Posterior vena cava (tissue), 2 donors: ENCODE measurements at regions not wholly inside any gene's neighbourhood (a gene's known extent, or its start where the extent isn't known, plus 50 kb on each side); places are given as distances from the start of the nearest gene placed in this dataset.

Experiments used
- DNase-seq: peaks from one replicate; pipeline ENCODE4 v3.0.0-alpha.2; 2020; ENCODE audit warnings: low spot score
- intact Hi-C, 2 donors: fragments of 100-400 bp; cut with DNase I; formaldehyde crosslinking; loops; one replicate each; pipeline versions ENCODE4 v1.14.1 to v1.14.2; 2022 to 2023
- donor health status: DM: yes; HTN: yes; CAD: no.
- donor health status: DM: yes; HTN: yes; CAD: no.

DNA sequence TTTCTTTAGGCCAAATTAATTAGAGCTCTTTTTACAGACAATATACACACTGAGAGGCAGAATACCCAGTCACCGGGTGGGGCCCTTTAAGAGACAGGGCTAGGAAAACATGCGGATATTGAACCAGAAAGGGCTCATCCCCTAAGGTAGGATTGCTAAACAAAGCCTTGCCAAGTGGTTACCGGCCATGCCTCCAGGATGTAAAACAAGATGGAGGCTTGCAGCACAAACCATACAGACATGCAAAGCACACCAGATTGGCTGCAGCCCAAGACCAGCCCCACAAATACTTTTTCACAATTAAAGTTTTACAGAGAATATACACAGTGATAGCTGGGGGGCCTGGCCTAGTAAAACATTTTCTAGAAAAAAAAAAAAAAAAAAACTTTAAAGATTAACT, 210.0 kb downstream of the KLHL4 start:
- no peak for DNase-seq
- intact Hi-C loops: no loop called here

DNA sequence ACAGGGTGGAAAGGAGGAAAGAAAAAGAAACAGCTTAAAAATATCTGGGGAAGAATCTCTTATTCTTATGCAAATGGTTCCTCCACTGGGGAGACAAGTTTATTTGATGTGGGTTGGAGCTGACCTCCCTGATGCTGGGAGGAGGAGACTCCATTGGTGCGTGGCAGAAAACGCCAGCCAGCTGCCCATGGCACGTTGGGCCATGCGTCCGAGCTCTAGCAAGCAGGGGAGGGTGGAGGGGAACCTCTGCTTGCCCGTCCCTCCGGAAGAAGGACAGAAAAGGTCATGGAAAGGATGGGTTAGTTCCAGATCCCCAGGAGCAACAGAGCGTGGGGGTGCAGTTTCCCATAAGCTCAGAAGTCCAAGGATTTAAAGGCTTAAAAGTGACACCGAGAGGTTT, 210.4 kb downstream of the KLHL4 start:
- no peak for DNase-seq
- intact Hi-C loops: no loop called here

DNA sequence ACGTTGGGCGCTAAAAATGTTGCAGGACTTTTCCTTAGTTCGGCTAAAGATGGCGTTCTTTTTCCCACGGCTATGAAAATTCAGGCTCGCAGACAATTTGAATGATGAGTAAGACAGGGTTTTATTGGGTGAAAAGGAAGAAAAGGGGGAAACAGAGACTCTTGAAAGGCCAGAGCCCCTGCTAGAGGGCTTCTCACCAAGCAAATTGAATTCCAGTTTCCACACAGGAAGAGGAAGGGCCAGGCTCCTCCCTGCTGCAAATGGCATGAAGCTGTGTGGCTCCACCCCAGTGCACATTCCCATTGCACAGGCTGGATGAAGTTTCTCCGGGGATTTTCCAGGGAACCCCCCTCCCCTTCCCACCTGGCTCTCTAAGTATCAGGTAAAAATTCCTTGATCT, 210.9 kb downstream of the KLHL4 start:
- DNase-seq: no peak
- intact Hi-C loops: no loop called here

- no peak for DNase-seq
- intact Hi-C loops: no loop called here
These were observed 214.5 kb downstream of the KLHL4 start for GRCh38 chrX:87732133-87732532.

GRCh38 chrX:87736576-87736975, 219.0 kb downstream of the KLHL4 start:
- intact Hi-C loops: no loop called here
- no peak for DNase-seq

DNA sequence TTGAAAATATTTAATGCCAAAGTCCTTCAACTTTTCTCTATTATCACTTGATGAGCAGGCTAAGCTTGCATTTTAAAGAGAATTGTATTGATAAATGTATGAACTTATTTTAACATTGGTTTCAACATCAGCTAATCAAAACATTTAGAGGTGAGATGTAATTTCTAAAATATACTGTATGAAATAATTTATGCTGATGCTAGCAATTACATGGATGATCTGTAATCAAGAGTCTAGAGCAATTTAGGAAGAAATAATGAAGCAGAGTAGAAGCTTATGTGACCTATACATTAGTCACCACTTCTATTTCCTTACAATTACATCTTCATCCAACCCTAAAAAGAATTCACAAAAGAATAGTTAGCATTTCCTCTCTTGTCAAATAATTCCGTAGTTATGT, 226.8 kb downstream of the KLHL4 start:
- DNase-seq: no peak
- intact Hi-C loops: no loop called here

DNA sequence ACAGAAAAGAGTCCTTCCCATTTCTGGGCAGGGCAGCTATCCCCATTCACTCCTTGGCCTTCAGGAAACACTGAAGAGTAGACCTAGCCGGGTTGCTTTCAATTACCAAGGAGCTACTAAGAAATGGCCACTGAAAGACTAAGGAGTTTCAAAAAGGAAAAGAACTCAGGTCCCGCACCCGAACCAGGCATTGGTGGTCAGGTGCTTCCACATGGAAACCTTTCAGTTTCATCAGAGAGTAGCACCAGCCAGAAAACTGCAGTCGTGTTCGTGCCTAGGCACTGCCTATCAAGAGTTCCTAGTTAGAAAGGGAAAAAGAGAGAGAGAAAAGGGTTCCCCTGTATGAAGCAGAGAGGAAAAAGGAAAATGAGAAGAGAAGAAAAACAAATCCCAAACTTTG, 237.9 kb downstream of the KLHL4 start:
- DNase-seq: no peak
- intact Hi-C loops: no loop called here

- DNase-seq: no peak
- intact Hi-C loops: no loop called here
These were observed 271.4 kb downstream of the KLHL4 start for GRCh38 chrX:87788976-87789375.

- no peak for DNase-seq
- intact Hi-C loops: no loop called here
These were observed 280.4 kb downstream of the KLHL4 start for GRCh38 chrX:87798039-87798438.

GRCh38 chrX:87805829-87806490, 288.4 kb downstream of the KLHL4 start:
- no peak for DNase-seq
- intact Hi-C loops: no loop called here

DNA sequence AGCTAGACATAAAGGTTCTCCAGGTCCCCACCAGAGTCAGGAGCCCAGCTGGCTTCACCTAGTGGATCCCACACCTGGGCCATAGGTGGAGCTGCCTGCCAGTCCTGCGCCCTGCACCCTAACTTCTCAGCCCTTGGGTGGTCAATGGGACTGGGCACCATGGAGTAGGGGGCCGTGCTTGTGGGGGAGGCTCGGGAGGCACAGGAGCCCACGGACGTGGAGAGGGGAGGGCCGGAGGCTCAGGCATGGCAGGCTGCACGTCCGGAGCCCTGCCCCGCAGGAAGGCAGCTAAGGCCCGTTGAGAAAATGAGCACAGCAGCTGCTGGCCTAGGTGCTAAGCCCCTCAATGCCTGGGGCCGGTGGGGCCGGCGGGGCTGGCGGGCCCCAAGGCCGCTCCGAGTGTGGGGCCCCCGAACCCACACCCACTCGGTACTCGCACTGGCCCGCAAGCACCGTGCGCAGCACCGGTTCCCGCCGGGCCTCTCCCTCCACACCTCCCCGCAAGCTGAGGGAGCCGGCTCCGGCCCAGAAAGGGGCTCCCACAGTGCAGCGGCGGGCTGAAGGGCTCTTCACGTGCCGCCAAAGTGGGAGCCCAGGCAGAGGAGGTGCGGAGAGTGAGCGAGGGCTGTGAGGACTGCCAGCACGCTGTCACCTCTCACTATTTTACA, 291.1 kb downstream of the KLHL4 start:
- DNase-seq: peak; percentile 72
- intact Hi-C loops: no loop called here

GRCh38 chrX:87813566-87813965, 296.0 kb downstream of the KLHL4 start:
- no peak for DNase-seq
- intact Hi-C loops: no loop called here

DNA sequence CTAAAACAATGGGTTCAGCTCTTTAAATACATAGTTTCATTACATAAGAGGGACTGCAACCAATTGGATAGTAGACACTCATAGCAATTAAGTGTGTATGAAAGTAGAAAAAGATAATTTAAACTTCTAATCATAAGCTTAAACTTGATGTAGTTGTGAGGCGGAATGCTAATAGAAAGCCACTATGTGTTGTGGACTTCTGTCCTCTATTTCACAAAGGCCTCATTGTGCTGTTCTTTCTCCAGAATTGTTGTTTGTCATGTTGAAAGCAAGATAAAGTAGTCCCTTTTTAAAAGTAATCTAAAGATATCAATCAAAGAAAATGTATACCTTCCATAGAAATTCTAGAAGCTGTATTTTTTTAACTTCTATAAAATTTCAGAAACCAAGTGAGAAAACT, 329.4 kb downstream of the KLHL4 start:
- intact Hi-C loops: no loop called here
- DNase-seq: no peak

- intact Hi-C loops: no loop called here
- no peak for DNase-seq
These were observed 355.8 kb downstream of the KLHL4 start for GRCh38 chrX:87873347-87873941.

DNA sequence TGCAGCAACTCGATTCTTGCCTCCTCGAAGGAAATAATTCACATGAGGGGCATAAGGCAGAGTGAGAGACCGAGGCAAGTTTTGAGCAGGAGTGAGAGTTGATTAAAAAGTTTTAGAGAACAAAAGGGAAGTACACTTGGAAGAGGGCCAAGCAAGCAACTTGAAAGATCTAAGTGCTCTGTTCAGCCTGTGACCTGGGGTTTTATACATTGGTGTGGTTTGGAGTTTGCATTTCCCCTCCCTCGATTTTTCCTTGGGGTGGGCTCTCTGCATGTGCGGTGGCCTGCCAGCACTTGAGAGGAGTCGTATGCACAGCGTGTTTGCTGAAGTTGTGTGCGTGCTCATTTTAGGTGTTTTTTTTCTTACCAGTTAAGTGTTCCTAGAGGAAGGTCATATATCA, 356.4 kb downstream of the KLHL4 start:
- intact Hi-C loops: no loop called here
- DNase-seq: no peak

DNA sequence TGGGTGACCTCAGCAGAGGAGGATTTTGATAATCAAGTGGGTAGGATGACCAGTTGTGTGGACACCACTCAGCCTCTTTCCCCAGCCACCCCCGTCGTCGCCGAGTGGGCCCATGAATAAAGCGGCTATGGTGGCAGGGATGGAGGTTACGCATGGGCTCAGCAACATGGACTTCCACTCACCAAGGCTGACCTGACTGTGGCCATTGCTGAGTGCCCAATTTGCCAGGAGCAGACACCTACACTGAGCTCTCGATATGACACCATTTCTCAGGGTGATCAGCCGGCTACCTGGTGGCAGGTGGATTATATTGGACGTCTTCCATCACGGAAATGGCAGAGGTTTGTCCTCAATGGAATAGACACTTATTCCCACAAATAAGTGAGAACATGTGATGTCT, 361.3 kb downstream of the KLHL4 start:
- no peak for DNase-seq
- intact Hi-C loops: no loop called here

- intact Hi-C loops: no loop called here
- no peak for DNase-seq
These were observed 372.8 kb downstream of the KLHL4 start for GRCh38 chrX:87890437-87890836.

GRCh38 chrX:87895421-87895820, 377.8 kb downstream of the KLHL4 start:
- DNase-seq: no peak
- intact Hi-C loops: no loop called here

- intact Hi-C loops: no loop called here
- no peak for DNase-seq
These were observed 378.5 kb downstream of the KLHL4 start for GRCh38 chrX:87896057-87896456.

DNA sequence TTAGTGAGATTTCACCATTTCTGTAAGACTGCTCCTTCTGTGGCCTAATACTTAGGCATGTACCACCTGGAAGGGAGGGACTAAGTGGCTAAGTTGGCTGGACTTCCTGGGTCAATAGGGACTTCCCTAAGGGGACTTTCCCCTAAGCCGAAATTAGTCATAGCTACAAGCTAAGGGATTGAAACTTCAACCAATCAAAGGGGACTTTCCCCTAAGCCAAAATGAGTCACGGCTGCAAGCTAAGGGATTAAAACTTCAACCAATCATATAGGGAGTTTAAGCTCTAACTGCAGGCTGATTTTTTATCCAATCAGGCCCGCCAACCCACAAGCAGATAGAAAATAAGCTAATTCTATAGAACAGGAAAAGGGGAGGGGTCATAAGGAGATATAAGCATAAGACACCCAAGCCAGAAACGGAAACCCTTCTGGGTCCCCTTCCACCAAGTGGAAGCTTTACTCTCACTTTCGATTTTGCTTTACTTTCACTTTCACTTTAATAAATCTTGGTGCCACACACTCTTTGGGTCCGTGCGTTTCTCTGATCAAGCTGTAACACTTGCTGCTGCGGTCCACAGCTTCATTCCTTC, 382.8 kb downstream of the KLHL4 start:
- intact Hi-C loops: no loop called here
- DNase-seq: no peak

DNA sequence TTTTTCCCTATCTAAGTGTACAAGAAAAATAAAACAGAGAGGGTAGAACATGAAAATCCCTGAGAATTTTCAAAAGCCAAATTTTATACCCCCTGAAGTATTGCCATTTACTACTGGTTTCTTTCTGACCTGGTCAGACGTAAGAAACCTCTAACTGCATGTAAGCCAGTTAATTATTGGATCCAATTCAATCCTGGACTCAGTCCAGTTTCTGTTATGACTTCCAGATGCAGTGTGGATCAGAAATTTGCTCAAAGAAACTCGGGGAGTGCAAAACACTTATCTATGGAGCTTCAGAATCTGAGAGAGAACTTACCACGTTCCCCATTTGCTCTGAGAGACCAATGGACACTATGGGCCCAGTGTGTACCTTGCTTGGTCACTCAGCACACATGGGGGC, 383.5 kb downstream of the KLHL4 start:
- intact Hi-C loops: no loop called here
- no peak for DNase-seq
